Common myeloid progenitor, CD34-positive (primary cell): ENCODE measurements at regions not wholly inside any gene's neighbourhood (a gene's known extent, or its start where the extent isn't known, plus 50 kb on each side); places are given as distances from the start of the nearest gene placed in this dataset.

Experiments
- CTCF ChIA-PET: fragments of 350-600 bp; sonication (Branson Sonifier 250); formaldehyde crosslinking; loops from one replicate; lab custom pipeline; 2021; ENCODE audit warnings: antibody characterized with exemption; lab: Charles Lee
- POLR2A ChIA-PET: fragments of 350-600 bp; sonication (Branson Sonifier 250); formaldehyde crosslinking; loops from one replicate; lab custom pipeline; 2021; ENCODE audit warnings: antibody characterized with exemption; lab: Charles Lee
- DNase-seq, 3 donors: peaks; one replicate each; pipeline versions ENCODE4 v3.0.0 to v3.0.0-alpha.2; 2013
- H3K27ac ChIP-seq, 2 experiments: 1 replicate in 1 of 2; 2 replicates in 1 of 2; pipeline ENCODE4 v1.7.0; 2013; ENCODE audit warnings: inconsistent platforms in 2 of 2, low read length in 2 of 2, mild to moderate bottlenecking in 2 of 2, low read depth in 1 of 2, moderate library complexity in 1 of 2; ENCODE audit not compliant: severe bottlenecking in 2 of 2, insufficient read depth in 1 of 2, poor library complexity in 1 of 2
- H3K27me3 ChIP-seq, 5 experiments: replicated peaks in 2 of 5; 1 replicate in 3 of 5; 2 replicates in 2 of 5; pipeline versions ENCODE4 v1.6.1 to v1.7.0; 2013; ENCODE audit warnings: low read length in 4 of 5, mild to moderate bottlenecking in 2 of 5, moderate library complexity in 2 of 5, inconsistent platforms in 1 of 5; ENCODE audit not compliant: insufficient read depth in 5 of 5, control insufficient read depth in 4 of 5
- H3K36me3 ChIP-seq, 4 experiments: 1 replicate in 2 of 4; 2 replicates in 2 of 4; pipeline versions ENCODE4 v1.6.1 to v1.7.0; 2013; ENCODE audit warnings: low read length in 3 of 4, control low read depth in 1 of 4, mild to moderate bottlenecking in 1 of 4; ENCODE audit not compliant: control insufficient read depth in 4 of 4, insufficient read depth in 4 of 4
- H3K4me1 ChIP-seq, 4 experiments: 1 replicate in 3 of 4; 2 replicates in 1 of 4; pipeline versions ENCODE4 v1.6.1 to v1.7.1; 2013; ENCODE audit warnings: low read length in 3 of 4, mild to moderate bottlenecking in 3 of 4, control low read depth in 1 of 4, inconsistent platforms in 1 of 4, moderate library complexity in 1 of 4; ENCODE audit not compliant: control insufficient read depth in 4 of 4, insufficient read depth in 4 of 4; ENCODE audit errors: control extremely low read depth in 1 of 4
- H3K4me3 ChIP-seq, 7 experiments: 1 replicate in 4 of 7; 2 replicates in 3 of 7; pipeline versions ENCODE4 v1.5.1 to v1.7.0; 2013; ENCODE audit warnings: mild to moderate bottlenecking in 7 of 7, low read length in 6 of 7, moderate library complexity in 6 of 7, inconsistent platforms in 2 of 7, low read depth in 2 of 7, control low read depth in 1 of 7; ENCODE audit not compliant: insufficient read depth in 4 of 7, control insufficient read depth in 1 of 7; ENCODE audit errors: extremely low read depth in 1 of 7
- H3K9me3 ChIP-seq, 5 experiments: 1 replicate in 4 of 5; 2 replicates in 1 of 5; pipeline versions ENCODE4 v1.6.1 to v1.7.1; 2013; ENCODE audit warnings: low read length in 4 of 5, mild to moderate bottlenecking in 2 of 5, inconsistent platforms in 1 of 5, low read depth in 1 of 5, moderate library complexity in 1 of 5; ENCODE audit not compliant: control insufficient read depth in 4 of 5, insufficient read depth in 2 of 5; ENCODE audit errors: control extremely low read depth in 1 of 5
- WGBS: methylation state at CpG from one replicate; pipeline ENCODE4 v1.1.5; 2013; ENCODE audit not compliant: insufficient coverage; 5-methylcytosine and 5-hydroxymethylcytosine counted together

GRCh38 chr3:44060164-44060563 lies 181.5 kb upstream of the TOPAZ1 start:
- CTCF ChIA-PET: interaction anchor here (1.5 kb wide), 1 partner anchor 12 kb away, joined by 3 read pairs; no protein-coding TSS in a partner anchor
- WGBS: 70% methylated on average over 2 of the region's 5 CpGs
- H3K36me3 ChIP-seq: no peaks in the 10 kb centered on the region

GRCh38 chr3:44061268-44061667 lies 180.4 kb upstream of the TOPAZ1 start:
- Histone ChIP-seq H3K4me1 (no peaks in the 10 kb centered on the region), H3K27me3 (peaks cover 0 to 8% (median 6%) of the 10 kb centered on the region in 5 experiments), H3K36me3 (no peaks in the 10 kb centered on the region), H3K27ac (no peak overlapping the region), H3K4me3 (no peak overlapping the region), H3K9me3 (no peaks in the 10 kb centered on the region)
- POLR2A ChIA-PET: no interaction called here
- no peak for DNase-seq
- WGBS: no CpG with 5 or more reads among the region's 3 CpGs
- CTCF ChIA-PET: no interaction called here

More at GRCh38 chr3:44060164-44060563, 181.5 kb upstream of the TOPAZ1 start:
- no peak overlapping the region for H3K4me3 ChIP-seq
- DNase-seq: no peak
- POLR2A ChIA-PET: no interaction called here
- H3K4me1 ChIP-seq: no peaks in the 10 kb centered on the region
- no peak overlapping the region for H3K27ac ChIP-seq
- H3K9me3 ChIP-seq: no peaks in the 10 kb centered on the region
- peaks cover 0 to 8% (median 4%) of the 10 kb centered on the region in 5 experiments for H3K27me3 ChIP-seq

GRCh38 chr3:44061961-44062360 lies 179.7 kb upstream of the TOPAZ1 start:
- CTCF ChIA-PET: no interaction called here
- peaks cover 0 to 8% (median 6%) of the 10 kb centered on the region in 5 experiments for H3K27me3 ChIP-seq
- POLR2A ChIA-PET: no interaction called here
- no peaks in the 10 kb centered on the region for H3K9me3 ChIP-seq
- no peaks in the 10 kb centered on the region for H3K36me3 ChIP-seq
- WGBS: 93% methylated on average over 9 of the region's 9 CpGs
- no peak overlapping the region for H3K4me3 ChIP-seq
- no peak overlapping the region for H3K27ac ChIP-seq
- no peak for DNase-seq
- no peaks in the 10 kb centered on the region for H3K4me1 ChIP-seq

- WGBS: 92% methylated on average over 6 of the region's 10 CpGs
- ChIA-PET POLR2A (no interaction called here), CTCF (interaction anchor here (0.6 kb wide), 1 partner anchor 8 kb away, joined by 3 read pairs; no protein-coding TSS in a partner anchor)
- H3K27ac ChIP-seq: no peak overlapping the region
- H3K4me1 ChIP-seq: no peaks in the 10 kb centered on the region
- H3K27me3 ChIP-seq: peaks cover 0 to 8% (median 2%) of the 10 kb centered on the region in 5 experiments
- H3K4me3 ChIP-seq: no peak overlapping the region
- H3K36me3 ChIP-seq: no peaks in the 10 kb centered on the region
- H3K9me3 ChIP-seq: no peaks in the 10 kb centered on the region
- no peak for DNase-seq
Measured at GRCh38 chr3:44065311-44066094, 176.2 kb upstream of the TOPAZ1 start.

GRCh38 chr3:44066806-44067205 lies 174.9 kb upstream of the TOPAZ1 start:
- Histone ChIP-seq H3K9me3 (no peaks in the 10 kb centered on the region), H3K36me3 (no peaks in the 10 kb centered on the region), H3K4me1 (no peaks in the 10 kb centered on the region), H3K27ac (no peak overlapping the region), H3K4me3 (no peak overlapping the region), H3K27me3 (peaks cover 0 to 8% (median 2%) of the 10 kb centered on the region in 5 experiments)
- no CpG with 5 or more reads among the region's 3 CpGs for WGBS
- DNase-seq: no peak
- ChIA-PET POLR2A (no interaction called here), CTCF (no interaction called here)

GRCh38 chr3:44067431-44067830 lies 174.3 kb upstream of the TOPAZ1 start:
- 66% methylated on average over 5 of the region's 6 CpGs for WGBS
- H3K4me3 ChIP-seq: no peak overlapping the region
- CTCF ChIA-PET: no interaction called here

GRCh38 chr3:44068753-44069152 lies 172.9 kb upstream of the TOPAZ1 start:
- no peak overlapping the region for H3K4me3 ChIP-seq
- ChIA-PET POLR2A (no interaction called here), CTCF (interaction anchor here (1.0 kb wide), 1 partner anchor 8 kb away, joined by 4 read pairs; no protein-coding TSS in a partner anchor)
- no peak for DNase-seq
- H3K9me3 ChIP-seq: no peaks in the 10 kb centered on the region
- no peaks in the 10 kb centered on the region for H3K4me1 ChIP-seq
- H3K27ac ChIP-seq: no peak overlapping the region
- WGBS: 100% methylated on average over 1 of the region's 3 CpGs
- H3K36me3 ChIP-seq: no peaks in the 10 kb centered on the region
- peaks cover 0 to 2% (median 0%) of the 10 kb centered on the region in 5 experiments for H3K27me3 ChIP-seq

More at GRCh38 chr3:44067431-44067830, 174.3 kb upstream of the TOPAZ1 start:
- DNase-seq: no peak
- H3K4me1 ChIP-seq: no peaks in the 10 kb centered on the region
- POLR2A ChIA-PET: no interaction called here
- H3K36me3 ChIP-seq: no peaks in the 10 kb centered on the region
- H3K9me3 ChIP-seq: no peaks in the 10 kb centered on the region
- H3K27ac ChIP-seq: no peak overlapping the region
- H3K27me3 ChIP-seq: peaks cover 0 to 3% (median 2%) of the 10 kb centered on the region in 5 experiments
